KMS-11 (cell line): ENCODE measurements at regions not wholly inside any gene's neighbourhood (a gene's known extent, or its start where the extent isn't known, plus 50 kb on each side); places are given as distances from the start of the nearest gene placed in this dataset.

Experiments
- H2AFZ ChIP-seq: fragments of 200-600 bp; sonication (generic); 2 replicates; pipeline ENCODE4 v1.6.1; 2016; ENCODE audit warnings: antibody characterized with exemption, mixed run types, low read depth
- H3K27ac ChIP-seq: fragments of 200-600 bp; sonication (generic); 2 replicates; pipeline ENCODE4 v1.6.1; 2016; ENCODE audit warnings: mild to moderate bottlenecking, mixed run types
- H3K27me3 ChIP-seq: fragments of 200-600 bp; sonication (generic); 2 replicates; pipeline ENCODE4 v1.6.1; 2017; ENCODE audit warnings: mild to moderate bottlenecking, low read depth, mixed run types, moderate library complexity; ENCODE audit not compliant: insufficient read depth
- H3K36me3 ChIP-seq: fragments of 200-600 bp; sonication (generic); 2 replicates; pipeline ENCODE4 v1.6.1; 2017; ENCODE audit warnings: mild to moderate bottlenecking, mixed run types; ENCODE audit not compliant: insufficient read depth
- H3K4me1 ChIP-seq: fragments of 200-600 bp; sonication (generic); 2 replicates; pipeline ENCODE4 v1.6.1; 2016; ENCODE audit warnings: mild to moderate bottlenecking, low read depth, mixed run types; ENCODE audit not compliant: poor library complexity, severe bottlenecking
- H3K4me2 ChIP-seq: fragments of 200-600 bp; sonication (generic); 2 replicates; pipeline ENCODE4 v1.7.0; 2016; ENCODE audit warnings: mild to moderate bottlenecking, mixed run types
- H3K4me3 ChIP-seq: fragments of 200-600 bp; sonication (generic); IDR thresholded peaks from 2 replicates; pipeline ENCODE4 v1.6.1; 2017; ENCODE audit warnings: low read depth, low read length, mixed read lengths; ENCODE audit not compliant: insufficient read depth
- H3K79me2 ChIP-seq: fragments of 200-600 bp; sonication (generic); 2 replicates; pipeline ENCODE4 v1.6.1; 2016; ENCODE audit warnings: low read depth, mixed run types; ENCODE audit not compliant: insufficient read depth
- H3K9ac ChIP-seq: fragments of 200-600 bp; sonication (generic); 2 replicates; pipeline ENCODE4 v1.6.1; 2016; ENCODE audit warnings: mild to moderate bottlenecking, mixed run types
- H4K20me1 ChIP-seq: fragments of 200-600 bp; sonication (generic); 2 replicates; pipeline ENCODE4 v1.6.1; 2016; ENCODE audit warnings: mild to moderate bottlenecking, mixed run types; ENCODE audit not compliant: insufficient read depth
- TF ChIP-seq, protein P1 (sequence below): fragments of 200-600 bp; sonication (generic); conservative IDR thresholded peaks from 2 replicates; pipeline ENCODE4 v1.6.1; 2017; ENCODE audit warnings: low read depth, mild to moderate bottlenecking, antibody characterized with exemption, low read length, moderate library complexity, mixed read lengths

DNA sequence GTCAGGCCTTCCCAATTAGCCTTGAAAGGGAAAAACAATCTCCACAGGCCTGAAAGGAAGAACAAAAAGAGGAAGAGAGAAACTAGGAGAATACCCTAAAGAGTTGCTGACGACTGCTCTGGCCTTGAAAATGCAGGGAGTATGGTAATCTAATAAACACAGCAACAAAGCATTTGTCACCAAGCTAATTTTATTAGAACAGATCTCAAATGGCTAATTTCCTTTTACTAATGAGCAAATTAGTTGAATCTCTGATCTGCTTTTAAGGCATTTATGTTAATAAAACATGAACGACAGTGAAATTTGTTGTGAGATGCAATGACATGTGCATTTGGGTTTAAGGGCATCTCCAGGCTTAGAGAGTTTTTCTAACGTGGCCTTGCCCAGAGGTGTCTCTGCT lies 212.2 kb downstream of the BUD13 start:
- TF ChIP-seq, protein P1, sequence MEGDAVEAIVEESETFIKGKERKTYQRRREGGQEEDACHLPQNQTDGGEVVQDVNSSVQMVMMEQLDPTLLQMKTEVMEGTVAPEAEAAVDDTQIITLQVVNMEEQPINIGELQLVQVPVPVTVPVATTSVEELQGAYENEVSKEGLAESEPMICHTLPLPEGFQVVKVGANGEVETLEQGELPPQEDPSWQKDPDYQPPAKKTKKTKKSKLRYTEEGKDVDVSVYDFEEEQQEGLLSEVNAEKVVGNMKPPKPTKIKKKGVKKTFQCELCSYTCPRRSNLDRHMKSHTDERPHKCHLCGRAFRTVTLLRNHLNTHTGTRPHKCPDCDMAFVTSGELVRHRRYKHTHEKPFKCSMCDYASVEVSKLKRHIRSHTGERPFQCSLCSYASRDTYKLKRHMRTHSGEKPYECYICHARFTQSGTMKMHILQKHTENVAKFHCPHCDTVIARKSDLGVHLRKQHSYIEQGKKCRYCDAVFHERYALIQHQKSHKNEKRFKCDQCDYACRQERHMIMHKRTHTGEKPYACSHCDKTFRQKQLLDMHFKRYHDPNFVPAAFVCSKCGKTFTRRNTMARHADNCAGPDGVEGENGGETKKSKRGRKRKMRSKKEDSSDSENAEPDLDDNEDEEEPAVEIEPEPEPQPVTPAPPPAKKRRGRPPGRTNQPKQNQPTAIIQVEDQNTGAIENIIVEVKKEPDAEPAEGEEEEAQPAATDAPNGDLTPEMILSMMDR, result no peak
- H2AFZ ChIP-seq, result no peak overlapping the region
- no peak overlapping the region for H3K4me2 ChIP-seq
- H3K27ac ChIP-seq, result no peak overlapping the region
- no peaks in the 10 kb centered on the region for H3K4me1 ChIP-seq
- no peaks in the 10 kb centered on the region for H3K36me3 ChIP-seq
- no peaks in the 10 kb centered on the region for H3K27me3 ChIP-seq
- H3K4me3 ChIP-seq, result no peak overlapping the region
- H3K79me2 ChIP-seq, result no peaks in the 10 kb centered on the region
- H3K9ac ChIP-seq, result no peak overlapping the region
- no peaks in the 10 kb centered on the region for H4K20me1 ChIP-seq

DNA sequence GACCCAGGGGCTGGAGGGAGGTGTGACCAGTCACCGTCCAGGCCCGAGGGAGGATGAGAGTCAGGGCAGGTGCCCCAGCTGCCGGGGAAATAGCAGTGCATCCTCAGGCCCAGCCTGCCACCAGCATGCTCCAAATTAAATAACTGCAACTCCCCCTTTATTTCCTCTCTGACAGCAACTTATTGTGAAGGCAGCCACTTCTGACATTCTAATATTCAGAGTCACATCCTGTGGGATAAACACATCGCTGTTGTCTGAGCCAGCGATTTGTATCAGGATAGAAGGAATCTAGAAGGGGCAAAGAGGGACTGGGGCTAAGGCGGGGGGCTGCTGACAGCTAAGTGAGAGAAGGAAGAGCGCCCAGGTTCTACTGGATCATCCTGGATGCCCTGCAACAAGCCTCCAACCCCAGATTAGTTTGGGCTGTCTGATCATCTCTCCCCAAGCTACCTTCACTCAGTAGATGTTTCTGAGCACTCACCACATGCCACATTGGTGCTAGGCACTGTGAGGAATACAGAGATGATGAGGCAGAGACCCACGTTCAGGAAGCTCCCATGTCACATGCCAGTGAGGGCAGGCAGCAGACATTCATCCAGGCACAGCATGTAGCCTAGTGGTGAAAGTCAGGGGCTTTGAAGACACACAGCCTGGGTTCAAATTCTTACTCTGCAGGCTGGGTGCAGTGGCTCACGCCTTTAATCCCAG lies 214.1 kb downstream of the BUD13 start:
- Histone ChIP-seq H3K36me3 (no peaks in the 10 kb centered on the region), H3K4me2 (no peak overlapping the region), H3K9ac (no peak overlapping the region), H3K79me2 (no peaks in the 10 kb centered on the region), H2AFZ (no peak overlapping the region), H3K4me3 (no peak overlapping the region), H4K20me1 (no peaks in the 10 kb centered on the region), H3K27me3 (no peaks in the 10 kb centered on the region), H3K27ac (no peak overlapping the region), H3K4me1 (no peaks in the 10 kb centered on the region)
- TF ChIP-seq, protein P1, result no peak

DNA sequence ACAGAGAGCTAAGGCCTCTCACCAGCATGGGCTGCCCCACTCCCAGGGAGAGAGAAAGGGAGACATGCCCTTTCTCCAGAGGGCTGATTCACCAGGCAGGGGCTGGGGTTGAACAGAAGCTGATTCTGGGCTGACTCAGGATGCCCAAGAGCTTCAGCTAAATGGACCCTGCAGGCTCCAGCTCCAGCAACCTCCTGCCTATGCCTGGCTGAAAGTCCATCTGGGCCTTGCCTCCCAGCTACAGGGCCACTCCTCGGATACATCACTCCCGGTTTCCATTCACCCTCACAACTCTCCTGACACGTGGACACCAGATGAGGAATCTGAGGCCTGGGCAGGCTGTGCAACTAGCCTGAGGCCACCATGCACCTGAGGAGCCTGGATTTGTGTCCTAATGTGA lies 215.5 kb downstream of the BUD13 start:
- H3K4me2 ChIP-seq, result no peak overlapping the region
- H3K27ac ChIP-seq, result no peak overlapping the region
- H3K4me3 ChIP-seq, result no peak overlapping the region
- TF ChIP-seq, protein P1, result no peak
- H3K27me3 ChIP-seq, result no peaks in the 10 kb centered on the region
- H3K9ac ChIP-seq, result no peak overlapping the region
- H3K4me1 ChIP-seq, result no peaks in the 10 kb centered on the region
- H4K20me1 ChIP-seq, result no peaks in the 10 kb centered on the region
- H3K79me2 ChIP-seq, result no peaks in the 10 kb centered on the region
- no peak overlapping the region for H2AFZ ChIP-seq
- no peaks in the 10 kb centered on the region for H3K36me3 ChIP-seq

DNA sequence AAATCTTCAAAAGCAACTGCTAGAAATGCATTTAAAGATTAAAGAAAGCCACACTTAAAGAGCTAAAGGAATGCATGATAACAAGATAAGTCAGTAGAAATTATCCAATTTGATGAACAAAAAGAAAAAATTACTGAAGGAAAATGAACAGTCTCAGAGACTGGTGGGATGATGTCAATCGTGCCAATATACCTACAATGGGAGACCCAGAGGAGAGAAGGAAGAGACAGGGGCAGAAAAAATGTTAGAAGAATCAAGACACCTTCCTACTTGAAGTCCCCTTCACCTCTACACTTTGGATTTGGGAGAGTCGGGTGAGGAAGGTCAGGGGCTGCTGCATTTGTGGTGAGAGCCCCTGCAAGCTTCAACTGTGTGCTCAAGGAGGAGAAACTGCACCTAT lies 216.3 kb downstream of the BUD13 start:
- no peak overlapping the region for H3K4me3 ChIP-seq
- no peak overlapping the region for H3K9ac ChIP-seq
- H4K20me1 ChIP-seq, result no peaks in the 10 kb centered on the region
- H2AFZ ChIP-seq, result no peak overlapping the region
- no peak overlapping the region for H3K27ac ChIP-seq
- H3K4me2 ChIP-seq, result no peak overlapping the region
- no peaks in the 10 kb centered on the region for H3K4me1 ChIP-seq
- H3K27me3 ChIP-seq, result no peaks in the 10 kb centered on the region
- TF ChIP-seq, protein P1, result no peak
- H3K36me3 ChIP-seq, result no peaks in the 10 kb centered on the region
- no peaks in the 10 kb centered on the region for H3K79me2 ChIP-seq
